Hepatocyte (in vitro differentiated cells): ENCODE measurements at regions not wholly inside any gene's neighbourhood (a gene's known extent, or its start where the extent isn't known, plus 50 kb on each side); places are given as distances from the start of the nearest gene placed in this dataset.

Experiments used
- DNase-seq: peaks from one replicate; pipeline ENCODE4 v3.0.0-alpha.2; 2016; ENCODE audit warnings: low spot score
- H2AFZ ChIP-seq: fragments of 200-600 bp; sonication (generic); 2 replicates; pipeline ENCODE4 v1.6.0; 2016; ENCODE audit warnings: antibody characterized with exemption, mild to moderate bottlenecking
- H3K27ac ChIP-seq: fragments of 200-600 bp; sonication (generic); 2 replicates; pipeline ENCODE4 v1.5.1; 2016; ENCODE audit warnings: mild to moderate bottlenecking
- H3K27me3 ChIP-seq: fragments of 200-600 bp; sonication (generic); 2 replicates; pipeline ENCODE4 v1.6.1; 2016
- H3K36me3 ChIP-seq: fragments of 200-600 bp; sonication (generic); replicated peaks from 2 replicates; pipeline ENCODE4 v1.5.1; 2016; ENCODE audit warnings: low read depth; ENCODE audit not compliant: insufficient read depth
- H3K4me1 ChIP-seq: fragments of 200-600 bp; sonication (generic); 2 replicates; pipeline ENCODE4 v1.5.1; 2016; ENCODE audit warnings: mild to moderate bottlenecking, moderate library complexity; ENCODE audit not compliant: insufficient read depth
- H3K4me2 ChIP-seq: fragments of 200-600 bp; sonication (generic); 2 replicates; pipeline ENCODE4 v1.6.0; 2016
- H3K4me3 ChIP-seq: fragments of 200-600 bp; sonication (generic); 2 replicates; pipeline ENCODE4 v1.5.1; 2016; ENCODE audit warnings: mild to moderate bottlenecking
- H3K79me2 ChIP-seq: fragments of 200-600 bp; sonication (generic); 2 replicates; pipeline ENCODE4 v1.6.0; 2017; ENCODE audit warnings: mild to moderate bottlenecking
- H3K9me2 ChIP-seq: fragments of 200-600 bp; sonication (generic); replicated peaks from 2 replicates; pipeline ENCODE4 v1.6.0; 2017; ENCODE audit warnings: mild to moderate bottlenecking; ENCODE audit not compliant: insufficient read depth
- H3K9me3 ChIP-seq: fragments of 200-600 bp; sonication (generic); 2 replicates; pipeline ENCODE4 v1.5.1; 2016; ENCODE audit warnings: low read depth, mild to moderate bottlenecking
- H4K20me1 ChIP-seq: fragments of 200-600 bp; sonication (generic); 2 replicates; pipeline ENCODE4 v1.6.0; 2016; ENCODE audit warnings: mild to moderate bottlenecking; ENCODE audit not compliant: insufficient read depth, poor library complexity, severe bottlenecking
- EZH2 ChIP-seq: fragments of 200-600 bp; sonication (generic); IDR thresholded peaks from 2 replicates; pipeline ENCODE4 v1.6.1; 2016; ENCODE audit warnings: antibody characterized with exemption, mild to moderate bottlenecking, borderline replicate concordance
- EZH2phosphoT487 ChIP-seq: fragments of 200-600 bp; sonication (generic); IDR thresholded peaks from one replicate; pipeline ENCODE4 v1.6.1; 2018; ENCODE audit warnings: antibody characterized with exemption, mild to moderate bottlenecking, low read depth, moderate library complexity; ENCODE audit not compliant: unreplicated experiment, severe bottlenecking
- WGBS: methylation state at CpG from one replicate; pipeline ENCODE4 v1.1.6; 2016; ENCODE audit warnings: low lambda C conversion rate; ENCODE audit errors: missing lambda C conversion rate; 5-methylcytosine and 5-hydroxymethylcytosine counted together
- TF ChIP-seq, protein P1 (sequence below): fragments of 200-600 bp; sonication (generic); IDR thresholded peaks from 2 replicates; pipeline ENCODE4 v1.5.1; 2016; ENCODE audit warnings: antibody characterized with exemption, mild to moderate bottlenecking; ENCODE audit not compliant: poor library complexity

DNA sequence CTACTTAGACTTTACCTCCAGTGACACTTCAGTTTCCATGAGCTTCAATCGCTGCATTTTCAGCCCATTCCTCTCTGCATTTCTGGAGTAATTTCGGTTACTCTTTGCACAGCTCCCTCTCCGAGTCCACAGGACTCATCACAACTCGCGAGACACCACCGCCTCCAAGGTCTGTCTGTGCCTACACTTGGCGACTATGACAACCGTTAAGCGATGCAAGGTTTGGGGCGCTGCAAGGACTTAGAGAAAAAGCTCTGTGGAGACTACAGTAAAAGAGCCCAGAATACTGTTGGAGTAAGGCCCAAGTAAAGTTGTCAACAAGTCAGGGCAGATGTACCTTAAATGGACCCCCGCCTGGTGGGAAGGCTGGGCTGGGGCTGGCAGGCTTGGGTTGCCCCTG, 95.7 kb upstream of the RPS6KA2 start:
- H3K27me3 ChIP-seq: peaks cover 5% of the 10 kb centered on the region
- H3K9me3 ChIP-seq: no peaks in the 10 kb centered on the region
- TF ChIP-seq EZH2: no peak
- no peak for TF ChIP-seq EZH2phosphoT487
- TF ChIP-seq, protein P1, sequence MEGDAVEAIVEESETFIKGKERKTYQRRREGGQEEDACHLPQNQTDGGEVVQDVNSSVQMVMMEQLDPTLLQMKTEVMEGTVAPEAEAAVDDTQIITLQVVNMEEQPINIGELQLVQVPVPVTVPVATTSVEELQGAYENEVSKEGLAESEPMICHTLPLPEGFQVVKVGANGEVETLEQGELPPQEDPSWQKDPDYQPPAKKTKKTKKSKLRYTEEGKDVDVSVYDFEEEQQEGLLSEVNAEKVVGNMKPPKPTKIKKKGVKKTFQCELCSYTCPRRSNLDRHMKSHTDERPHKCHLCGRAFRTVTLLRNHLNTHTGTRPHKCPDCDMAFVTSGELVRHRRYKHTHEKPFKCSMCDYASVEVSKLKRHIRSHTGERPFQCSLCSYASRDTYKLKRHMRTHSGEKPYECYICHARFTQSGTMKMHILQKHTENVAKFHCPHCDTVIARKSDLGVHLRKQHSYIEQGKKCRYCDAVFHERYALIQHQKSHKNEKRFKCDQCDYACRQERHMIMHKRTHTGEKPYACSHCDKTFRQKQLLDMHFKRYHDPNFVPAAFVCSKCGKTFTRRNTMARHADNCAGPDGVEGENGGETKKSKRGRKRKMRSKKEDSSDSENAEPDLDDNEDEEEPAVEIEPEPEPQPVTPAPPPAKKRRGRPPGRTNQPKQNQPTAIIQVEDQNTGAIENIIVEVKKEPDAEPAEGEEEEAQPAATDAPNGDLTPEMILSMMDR: no peak
- no peak overlapping the region for H3K4me3 ChIP-seq
- no peaks in the 10 kb centered on the region for H3K79me2 ChIP-seq
- no peak overlapping the region for H3K27ac ChIP-seq
- no peaks in the 10 kb centered on the region for H3K9me2 ChIP-seq
- no peaks in the 10 kb centered on the region for H4K20me1 ChIP-seq
- no peaks in the 10 kb centered on the region for H3K36me3 ChIP-seq
- no peak overlapping the region for H2AFZ ChIP-seq
- no peak for DNase-seq
- WGBS: 97% methylated on average over 11 of the region's 11 CpGs
- peaks cover 4% of the 10 kb centered on the region for H3K4me1 ChIP-seq
- H3K4me2 ChIP-seq: no peak overlapping the region

DNA sequence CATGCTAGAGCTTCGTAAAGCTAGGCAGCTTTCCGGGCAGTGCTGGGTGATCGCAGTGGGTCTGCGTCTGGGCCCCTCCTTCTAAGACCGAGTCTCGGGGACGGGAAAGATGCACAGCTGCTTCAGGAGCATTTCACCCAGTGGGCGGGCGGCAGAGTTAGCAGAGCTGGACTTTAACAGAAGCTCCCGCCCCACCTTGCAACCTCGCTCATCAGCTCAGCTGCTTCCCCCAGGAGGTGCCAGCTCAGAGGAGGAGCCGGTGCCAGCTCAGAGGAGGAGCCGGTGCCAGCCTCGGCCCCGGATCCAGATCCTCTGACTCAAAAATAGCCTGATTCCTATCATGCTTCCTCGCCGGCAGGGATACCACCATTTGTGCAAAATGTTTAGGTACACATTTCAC, 94.5 kb upstream of the RPS6KA2 start:
- Histone ChIP-seq H3K27me3 (peaks cover 5% of the 10 kb centered on the region), H2AFZ (no peak overlapping the region), H3K79me2 (no peaks in the 10 kb centered on the region), H3K36me3 (no peaks in the 10 kb centered on the region), H3K4me3 (no peak overlapping the region), H3K9me2 (no peaks in the 10 kb centered on the region), H4K20me1 (no peaks in the 10 kb centered on the region), H3K9me3 (no peaks in the 10 kb centered on the region), H3K27ac (no peak overlapping the region), H3K4me1 (peaks cover 4% of the 10 kb centered on the region), H3K4me2 (no peak overlapping the region)
- TF ChIP-seq EZH2 (no peak), EZH2phosphoT487 (no peak)
- TF ChIP-seq, protein P1: no peak
- WGBS: 88% methylated on average over 17 of the region's 17 CpGs
- no peak for DNase-seq

DNA sequence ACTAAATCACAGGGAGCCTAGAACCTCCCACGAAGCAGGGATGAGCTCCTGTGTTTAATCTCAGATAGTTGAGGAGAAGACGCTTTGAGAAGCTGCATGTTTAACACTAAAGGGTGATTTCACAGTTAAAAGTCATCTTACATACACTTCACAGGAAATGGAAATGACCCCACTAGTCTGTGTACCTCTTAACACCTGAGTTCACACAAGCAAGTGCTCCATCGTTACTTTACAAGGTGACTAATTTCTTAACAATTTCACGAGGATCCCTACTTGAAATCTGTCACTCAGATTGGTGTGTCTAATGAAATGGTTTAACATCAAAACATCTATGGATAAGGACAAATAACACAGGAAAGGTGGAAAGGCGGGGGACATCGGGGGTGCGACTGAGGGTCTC, 93.8 kb upstream of the RPS6KA2 start:
- TF ChIP-seq, protein P1: no peak
- TF ChIP-seq EZH2 (no peak), EZH2phosphoT487 (no peak)
- no peaks in the 10 kb centered on the region for H3K9me3 ChIP-seq
- no peak overlapping the region for H3K27ac ChIP-seq
- H3K4me2 ChIP-seq: no peak overlapping the region
- H3K9me2 ChIP-seq: no peaks in the 10 kb centered on the region
- no peaks in the 10 kb centered on the region for H3K36me3 ChIP-seq
- peaks cover 4% of the 10 kb centered on the region for H3K4me1 ChIP-seq
- WGBS: 82% methylated on average over 7 of the region's 7 CpGs
- DNase-seq: no peak
- H3K27me3 ChIP-seq: peaks cover 5% of the 10 kb centered on the region
- H2AFZ ChIP-seq: no peak overlapping the region
- no peak overlapping the region for H3K4me3 ChIP-seq
- H4K20me1 ChIP-seq: no peaks in the 10 kb centered on the region
- H3K79me2 ChIP-seq: no peaks in the 10 kb centered on the region

DNA sequence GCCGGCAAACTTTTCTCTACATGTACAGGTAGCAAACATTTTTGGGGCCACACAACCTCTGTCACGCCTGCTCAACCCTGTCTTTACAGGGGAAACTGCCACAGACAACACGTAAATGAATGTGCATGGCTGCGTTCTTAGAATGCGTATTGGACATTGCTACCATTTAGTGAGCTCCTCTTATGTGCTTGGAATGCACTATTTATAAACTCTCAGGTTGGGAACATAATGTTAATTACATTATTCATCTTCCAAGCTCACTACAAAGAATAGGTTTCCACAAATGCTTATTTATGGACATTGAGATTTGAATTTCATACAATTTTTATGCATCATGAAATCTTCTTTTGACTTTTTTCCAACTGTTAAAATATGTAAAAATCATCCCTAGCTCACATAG, 92.0 kb upstream of the RPS6KA2 start:
- Histone ChIP-seq H3K27ac (no peak overlapping the region), H3K4me1 (no peaks in the 10 kb centered on the region), H3K36me3 (no peaks in the 10 kb centered on the region), H3K9me3 (no peaks in the 10 kb centered on the region), H3K4me3 (no peak overlapping the region), H3K27me3 (peaks cover 5% of the 10 kb centered on the region), H3K79me2 (no peaks in the 10 kb centered on the region), H3K9me2 (no peaks in the 10 kb centered on the region), H4K20me1 (no peaks in the 10 kb centered on the region), H3K4me2 (no peak overlapping the region), H2AFZ (no peak overlapping the region)
- TF ChIP-seq, protein P1: no peak
- TF ChIP-seq EZH2phosphoT487 (no peak), EZH2 (no peak)
- 97% methylated on average over 5 of the region's 5 CpGs for WGBS
- no peak for DNase-seq
